HepG2 (cell line): ENCODE measurements at regions not wholly inside any gene's neighbourhood (a gene's known extent, or its start where the extent isn't known, plus 50 kb on each side); places are given as distances from the start of the nearest gene placed in this dataset.

Experiments used
- ATAC-seq: fragments of 200-7000 bp; cut with Tn5 transposase; 3 replicates; pipeline ENCODE4 v1.9.1; 2020; ENCODE audit warnings: mild to moderate bottlenecking, moderate library complexity
- BruUV-seq: library from RNA; stranded (reverse); fragments of 400-500 nt; replicated peaks from 2 replicates; lab custom pipeline; 2021; lab: Mats Ljungman, UMichigan
- CTCF ChIA-PET: fragments of 300-600 bp; formaldehyde crosslinking; extraction: SDS; loops from one replicate; lab custom pipeline; 2021; ENCODE audit warnings: low total read pairs, inconsistent platforms, low intra/inter-chr PET ratio; lab: Yijun Ruan, JAX
- POLR2A ChIA-PET: fragments of 350-600 bp; sonication (Branson Sonifier 250); formaldehyde crosslinking; loops from one replicate; lab custom pipeline; 2020; ENCODE audit warnings: antibody characterized with exemption, inconsistent platforms; lab: Yijun Ruan, JAX
- DNase-seq: peaks from one replicate; pipeline ENCODE4 v3.0.0-alpha.2; 2015; ENCODE audit warnings: low spot score
- FAIRE-seq: peaks from 3 replicates; lab custom pipeline; 2011; peaks lifted over from hg19 to GRCh38; lab: Jason Lieb, UNC
- H2AFZ ChIP-seq: one replicate; pipeline ENCODE4 v1.6.1; 2011; ENCODE audit warnings: low read length, inconsistent platforms
- H3K27ac ChIP-seq: fragments of 300-600 bp; 3 replicates; pipeline ENCODE4 v1.8.0; 2011; ENCODE audit warnings: mixed run types, mild to moderate bottlenecking, mixed read lengths, low read length, inconsistent platforms; ENCODE audit not compliant: insufficient read depth; ENCODE audit errors: extremely low read length
- H3K27me3 ChIP-seq, 2 experiments: fragments of 200-600 bp in 1 of 2; 2 replicates in 1 of 2; 3 replicates in 1 of 2; pipeline versions ENCODE4 v1.6.0 to v1.8.0; 2011; ENCODE audit warnings: low read length in 2 of 2, mild to moderate bottlenecking in 2 of 2, moderate library complexity in 2 of 2, inconsistent platforms in 1 of 2; ENCODE audit not compliant: insufficient read depth in 2 of 2, control insufficient read depth in 1 of 2
- H3K36me3 ChIP-seq, 2 experiments: fragments of 200-600 bp in 1 of 2; replicated peaks in 1 of 2; 2 replicates in 1 of 2; 3 replicates in 1 of 2; pipeline versions ENCODE4 v1.5.1 to v1.8.0; 2011; ENCODE audit warnings: low read length in 2 of 2, inconsistent platforms in 1 of 2; ENCODE audit not compliant: insufficient read depth in 2 of 2, control insufficient read depth in 1 of 2
- H3K4me1 ChIP-seq: 2 replicates; pipeline ENCODE4 v1.5.1; 2012; ENCODE audit warnings: low read length, inconsistent platforms; ENCODE audit not compliant: insufficient read depth
- H3K4me2 ChIP-seq: 2 replicates; pipeline ENCODE4 v1.6.0; 2011; ENCODE audit warnings: low read depth, low read length, inconsistent platforms
- H3K4me3 ChIP-seq, 3 experiments: fragments of 200-600 bp in 1 of 3; sonication (generic), shearing (Covaris generic) in 1 of 3; replicated peaks in 1 of 3; 2 replicates each; pipeline ENCODE4 v1.5.1; 2011 to 2016; ENCODE audit warnings: low read length in 3 of 3, inconsistent platforms in 2 of 3, low read depth in 2 of 3, mild to moderate bottlenecking in 2 of 3, control low read depth in 1 of 3, mixed read lengths in 1 of 3; ENCODE audit not compliant: insufficient read depth in 1 of 3
- H3K79me2 ChIP-seq: one replicate; pipeline ENCODE4 v1.6.1; 2011; ENCODE audit warnings: low read length, inconsistent platforms; ENCODE audit not compliant: insufficient read depth
- H3K9ac ChIP-seq: 2 replicates; pipeline ENCODE4 v1.6.0; 2011; ENCODE audit warnings: mild to moderate bottlenecking, low read depth, low read length, inconsistent platforms; ENCODE audit not compliant: insufficient read depth
- H3K9me3 ChIP-seq: 2 replicates; pipeline ENCODE4 v1.5.1; 2012; ENCODE audit warnings: mild to moderate bottlenecking, low read length
- H4K20me1 ChIP-seq: 2 replicates; pipeline ENCODE4 v1.6.0; 2011; ENCODE audit warnings: inconsistent platforms, mild to moderate bottlenecking, low read length, moderate library complexity; ENCODE audit not compliant: insufficient read depth
- ZFY ChIP-seq: sonication (generic); formaldehyde crosslinking; IDR thresholded peaks from 2 replicates; pipeline ENCODE4 v1.4.0; 2020; ENCODE audit warnings: missing genetic modification reagents
- WGBS: methylation state at CpG from one replicate; pipeline ENCODE4 v1.1.6; 2017; ENCODE audit warnings: low lambda C conversion rate; 5-methylcytosine and 5-hydroxymethylcytosine counted together
- in situ Hi-C: cut with HindIII; loops from 2 replicates; pipeline ENCODE4 v1.10.0; 2017; ENCODE audit warnings: low pct_unique_long_range_greater_than_20kb; ENCODE audit not compliant: extremely low pct_ligation_motif_present
- intact Hi-C: fragments of 100-400 bp; cut with micrococcal nuclease; formaldehyde crosslinking; loops from one replicate; pipeline ENCODE4 v1.10.0; 2022; ENCODE audit not compliant: unreplicated experiment
- TF ChIP-seq, protein P1 (sequence below): sonication (generic); formaldehyde crosslinking; IDR thresholded peaks from 2 replicates; pipeline ENCODE4 v1.4.0; 2020; ENCODE audit warnings: mild to moderate bottlenecking, missing genetic modification reagents
- TF ChIP-seq, protein P2 (sequence below): sonication (generic); formaldehyde crosslinking; IDR thresholded peaks from 2 replicates; pipeline ENCODE4 v1.4.0; 2020; ENCODE audit warnings: missing genetic modification reagents

DNA sequence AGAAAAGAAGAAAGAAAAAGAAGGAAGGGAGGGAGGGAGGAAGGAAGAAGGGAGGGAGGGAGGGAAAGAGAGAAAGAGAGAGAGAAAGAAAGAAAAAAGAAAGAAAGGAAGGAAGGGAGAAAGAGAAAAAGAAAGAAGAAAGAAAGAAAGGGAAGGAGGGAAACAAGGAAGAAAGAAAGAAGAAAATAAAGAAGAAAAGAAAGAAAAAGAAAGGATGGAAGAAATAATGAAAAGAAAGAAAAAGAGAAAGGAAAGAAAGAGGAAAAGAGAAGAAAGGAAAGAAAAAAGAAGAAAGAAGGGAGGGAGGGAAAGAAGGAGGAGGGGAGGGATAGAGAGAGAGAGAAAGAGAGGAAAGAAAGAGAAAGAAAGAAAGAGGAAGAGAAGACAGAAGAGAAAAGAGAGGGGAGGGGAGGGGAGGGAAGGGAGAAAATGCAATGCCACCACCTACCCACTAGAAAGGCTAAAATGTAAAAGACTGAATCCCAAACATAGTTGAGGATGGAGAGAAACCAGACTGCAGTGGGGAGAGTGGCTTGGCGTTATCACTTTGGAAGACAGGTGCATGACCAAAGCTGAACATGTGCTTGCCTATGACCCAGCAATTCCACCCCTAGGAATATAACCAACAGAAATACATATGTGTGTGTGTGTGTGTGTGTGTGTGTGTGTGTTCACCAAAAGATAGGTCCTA, 66.9 kb upstream of the KLF13 start:
- intact Hi-C loops, result no loop called here
- H3K9me3 ChIP-seq, result no peaks in the 10 kb centered on the region
- no peaks in the 10 kb centered on the region for H4K20me1 ChIP-seq
- POLR2A ChIA-PET, result no interaction called here
- ATAC-seq, result no peak
- TF ChIP-seq, protein P1, sequence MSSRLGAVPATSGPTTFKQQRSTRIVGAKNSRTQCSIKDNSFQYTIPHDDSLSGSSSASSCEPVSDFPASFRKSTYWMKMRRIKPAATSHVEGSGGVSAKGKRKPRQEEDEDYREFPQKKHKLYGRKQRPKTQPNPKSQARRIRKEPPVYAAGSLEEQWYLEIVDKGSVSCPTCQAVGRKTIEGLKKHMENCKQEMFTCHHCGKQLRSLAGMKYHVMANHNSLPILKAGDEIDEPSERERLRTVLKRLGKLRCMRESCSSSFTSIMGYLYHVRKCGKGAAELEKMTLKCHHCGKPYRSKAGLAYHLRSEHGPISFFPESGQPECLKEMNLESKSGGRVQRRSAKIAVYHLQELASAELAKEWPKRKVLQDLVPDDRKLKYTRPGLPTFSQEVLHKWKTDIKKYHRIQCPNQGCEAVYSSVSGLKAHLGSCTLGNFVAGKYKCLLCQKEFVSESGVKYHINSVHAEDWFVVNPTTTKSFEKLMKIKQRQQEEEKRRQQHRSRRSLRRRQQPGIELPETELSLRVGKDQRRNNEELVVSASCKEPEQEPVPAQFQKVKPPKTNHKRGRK (CRISPR knock-in tag), result peak; percentile 71; the same call in 1 of the 2 replicates
- TF ChIP-seq, protein P2, sequence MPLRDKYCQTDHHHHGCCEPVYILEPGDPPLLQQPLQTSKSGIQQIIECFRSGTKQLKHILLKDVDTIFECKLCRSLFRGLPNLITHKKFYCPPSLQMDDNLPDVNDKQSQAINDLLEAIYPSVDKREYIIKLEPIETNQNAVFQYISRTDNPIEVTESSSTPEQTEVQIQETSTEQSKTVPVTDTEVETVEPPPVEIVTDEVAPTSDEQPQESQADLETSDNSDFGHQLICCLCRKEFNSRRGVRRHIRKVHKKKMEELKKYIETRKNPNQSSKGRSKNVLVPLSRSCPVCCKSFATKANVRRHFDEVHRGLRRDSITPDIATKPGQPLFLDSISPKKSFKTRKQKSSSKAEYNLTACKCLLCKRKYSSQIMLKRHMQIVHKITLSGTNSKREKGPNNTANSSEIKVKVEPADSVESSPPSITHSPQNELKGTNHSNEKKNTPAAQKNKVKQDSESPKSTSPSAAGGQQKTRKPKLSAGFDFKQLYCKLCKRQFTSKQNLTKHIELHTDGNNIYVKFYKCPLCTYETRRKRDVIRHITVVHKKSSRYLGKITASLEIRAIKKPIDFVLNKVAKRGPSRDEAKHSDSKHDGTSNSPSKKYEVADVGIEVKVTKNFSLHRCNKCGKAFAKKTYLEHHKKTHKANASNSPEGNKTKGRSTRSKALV (CRISPR knock-in tag), result no peak
- TF ChIP-seq ZFY (CRISPR knock-in tag), result no peak
- no peaks in the 10 kb centered on the region for H3K27me3 ChIP-seq
- peaks cover 50% of the 10 kb centered on the region for H3K4me1 ChIP-seq
- H2AFZ ChIP-seq, result no peak overlapping the region
- H3K9ac ChIP-seq, result no peak overlapping the region
- FAIRE-seq, result no peak
- in situ Hi-C loops, result no loop called here
- DNase-seq, result no peak
- 50% methylated on average over 1 of the region's 1 CpG for WGBS
- H3K4me3 ChIP-seq, result no peak overlapping the region
- no peak overlapping the region for H3K4me2 ChIP-seq
- CTCF ChIA-PET, result no interaction called here
- no peaks in the 10 kb centered on the region for H3K79me2 ChIP-seq
- no TSS peak for BruUV-seq
- no peaks in the 10 kb centered on the region for H3K36me3 ChIP-seq
- H3K27ac ChIP-seq, result no peak overlapping the region
